HEK293 (cell line): ENCODE measurements at regions not wholly inside any gene's neighbourhood (a gene's known extent, or its start where the extent isn't known, plus 50 kb on each side); places are given as distances from the start of the nearest gene placed in this dataset.

Source experiments
- CTCF ChIA-PET: fragments of 350-600 bp; formaldehyde crosslinking; extraction: SDS; loops from one replicate; lab custom pipeline; 2021; ENCODE audit warnings: antibody characterized with exemption; lab: Yijun Ruan, JAX
- POLR2A ChIA-PET: fragments of 300-600 bp; formaldehyde crosslinking; extraction: SDS; loops from one replicate; lab custom pipeline; 2020; ENCODE audit warnings: antibody characterized with exemption, inconsistent platforms; lab: Yijun Ruan, JAX
- H3K27ac ChIP-seq: fragments of 200-500 bp; sonication (Bioruptor generic); 2 replicates; pipeline ENCODE4 v1.5.1; 2014; ENCODE audit warnings: low read depth, low read length, control low read depth, inconsistent platforms; ENCODE audit errors: extremely low read depth
- H3K36me3 ChIP-seq, 2 experiments: fragments of 200-500 bp in 1 of 2; sonication (Bioruptor generic) in 1 of 2; 1 replicate in 1 of 2; 2 replicates in 1 of 2; pipeline ENCODE4 v1.5.1; 2014 to 2017; ENCODE audit warnings: inconsistent platforms in 2 of 2, low read length in 2 of 2; ENCODE audit not compliant: control insufficient read depth in 2 of 2, insufficient read depth in 1 of 2
- H3K4me1 ChIP-seq: fragments of 200-500 bp; sonication (Bioruptor generic); 2 replicates; pipeline ENCODE4 v1.5.1; 2014; ENCODE audit warnings: mild to moderate bottlenecking, low read length, inconsistent platforms; ENCODE audit not compliant: control insufficient read depth, insufficient read depth
- H3K4me3 ChIP-seq: 2 replicates; pipeline ENCODE4 v1.5.1; 2011; ENCODE audit warnings: low read depth, mild to moderate bottlenecking, control low read depth, low read length, moderate library complexity
- H3K9me3 ChIP-seq: fragments of 200-500 bp; sonication (Bioruptor generic); 2 replicates; pipeline ENCODE4 v1.5.1; 2014; ENCODE audit warnings: low read depth, low read length, inconsistent platforms; ENCODE audit not compliant: control insufficient read depth, insufficient read depth
- ELK4 ChIP-seq: IDR thresholded peaks from 2 replicates; pipeline ENCODE4 v1.6.1; 2011; ENCODE audit warnings: mild to moderate bottlenecking, low read depth, low read length, borderline replicate concordance
- FEZF1 ChIP-seq: fragments of 450-650 bp; formaldehyde crosslinking; IDR thresholded peaks from 2 replicates; pipeline ENCODE4 v1.5.1; 2016; ENCODE audit warnings: missing biosample characterization, missing genetic modification characterization
- REPIN1 ChIP-seq: fragments of 450-650 bp; formaldehyde crosslinking; IDR thresholded peaks from 2 replicates; pipeline ENCODE4 v1.5.1; 2017; ENCODE audit warnings: missing biosample characterization, missing genetic modification characterization, low read depth
- SETDB1 ChIP-seq: IDR thresholded peaks from one replicate; pipeline ENCODE4 v1.6.1; 2017; ENCODE audit warnings: mild to moderate bottlenecking, low read length, moderate library complexity, mixed read lengths; ENCODE audit not compliant: insufficient read length
- TRIM28 ChIP-seq: IDR thresholded peaks from 2 replicates; pipeline ENCODE4 v1.6.1; 2011; ENCODE audit warnings: low read length, control low read depth, borderline replicate concordance
- ZFP37 ChIP-seq: fragments of 450-650 bp; formaldehyde crosslinking; IDR thresholded peaks from 2 replicates; pipeline ENCODE4 v1.5.1; 2016; ENCODE audit warnings: missing biosample characterization, missing genetic modification characterization
- ZNF23 ChIP-seq: fragments of 450-650 bp; formaldehyde crosslinking; IDR thresholded peaks from 2 replicates; pipeline ENCODE4 v1.5.1; 2016; ENCODE audit warnings: missing biosample characterization, missing genetic modification characterization, borderline replicate concordance
- ZNF292 ChIP-seq: fragments of 450-650 bp; formaldehyde crosslinking; IDR thresholded peaks from 2 replicates; pipeline ENCODE4 v1.5.1; 2016; ENCODE audit warnings: low read depth, missing biosample characterization, missing genetic modification characterization, borderline replicate concordance
- ZNF560 ChIP-seq: fragments of 450-650 bp; formaldehyde crosslinking; IDR thresholded peaks from 2 replicates; pipeline ENCODE4 v1.5.1; 2017; ENCODE audit warnings: missing biosample characterization, missing genetic modification characterization, borderline replicate concordance
- ZNF596 ChIP-seq: fragments of 450-650 bp; IDR thresholded peaks from 2 replicates; pipeline ENCODE4 v1.5.0; 2018; ENCODE audit warnings: missing biosample characterization, mild to moderate bottlenecking, missing genetic modification characterization, moderate library complexity
- ZNF610 ChIP-seq: fragments of 450-650 bp; formaldehyde crosslinking; IDR thresholded peaks from 2 replicates; pipeline ENCODE4 v1.5.1; 2016; ENCODE audit warnings: missing biosample characterization, missing genetic modification characterization, borderline replicate concordance
- ZNF624 ChIP-seq: fragments of 450-650 bp; formaldehyde crosslinking; IDR thresholded peaks from 2 replicates; pipeline ENCODE4 v1.5.1; 2017; ENCODE audit warnings: missing biosample characterization, missing genetic modification characterization
- ZNF768 ChIP-seq: fragments of 450-650 bp; formaldehyde crosslinking; IDR thresholded peaks from 2 replicates; pipeline ENCODE4 v1.5.1; 2018; ENCODE audit warnings: missing biosample characterization, mild to moderate bottlenecking, missing genetic modification characterization
- ZXDB ChIP-seq: fragments of 450-650 bp; formaldehyde crosslinking; IDR thresholded peaks from 2 replicates; pipeline ENCODE4 v1.5.1; 2016; ENCODE audit warnings: missing biosample characterization, missing genetic modification characterization
- TF ChIP-seq, protein P1 (sequence below): fragments of 450-650 bp; formaldehyde crosslinking; IDR thresholded peaks from 2 replicates; pipeline ENCODE4 v1.5.1; 2016; ENCODE audit warnings: missing biosample characterization, missing genetic modification characterization, borderline replicate concordance
- TF ChIP-seq, protein P2 (sequence below): fragments of 450-650 bp; formaldehyde crosslinking; IDR thresholded peaks from 2 replicates; pipeline ENCODE4 v1.5.1; 2016; ENCODE audit warnings: missing biosample characterization, missing genetic modification characterization, borderline replicate concordance

GRCh38 chr18:38539371-38539770, 973.8 kb upstream of the CELF4 start:
- CTCF ChIA-PET = no interaction called here
- Histone ChIP-seq H3K27ac (no peak overlapping the region), H3K36me3 (no peaks in the 10 kb centered on the region), H3K4me3 (no peak overlapping the region), H3K9me3 (no peaks in the 10 kb centered on the region)
- POLR2A ChIA-PET = no interaction called here
- TF ChIP-seq ZNF610 (tag by site-specific recombination) (no peak), ZXDB (tag by site-specific recombination) (no peak), ZNF23 (tag by site-specific recombination) (no peak), ELK4 (no peak), ZNF768 (tag by site-specific recombination) (no peak), FEZF1 (tag by site-specific recombination) (no peak), ZNF624 (tag by site-specific recombination) (no peak), REPIN1 (tag by site-specific recombination) (no peak)
- TF ChIP-seq, protein P1, sequence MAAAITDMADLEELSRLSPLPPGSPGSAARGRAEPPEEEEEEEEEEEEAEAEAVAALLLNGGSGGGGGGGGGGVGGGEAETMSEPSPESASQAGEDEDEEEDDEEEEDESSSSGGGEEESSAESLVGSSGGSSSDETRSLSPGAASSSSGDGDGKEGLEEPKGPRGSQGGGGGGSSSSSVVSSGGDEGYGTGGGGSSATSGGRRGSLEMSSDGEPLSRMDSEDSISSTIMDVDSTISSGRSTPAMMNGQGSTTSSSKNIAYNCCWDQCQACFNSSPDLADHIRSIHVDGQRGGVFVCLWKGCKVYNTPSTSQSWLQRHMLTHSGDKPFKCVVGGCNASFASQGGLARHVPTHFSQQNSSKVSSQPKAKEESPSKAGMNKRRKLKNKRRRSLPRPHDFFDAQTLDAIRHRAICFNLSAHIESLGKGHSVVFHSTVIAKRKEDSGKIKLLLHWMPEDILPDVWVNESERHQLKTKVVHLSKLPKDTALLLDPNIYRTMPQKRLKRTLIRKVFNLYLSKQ (tag by site-specific recombination) = no peak
- TF ChIP-seq, all 188 proteins: peak for 0
- H3K4me1 ChIP-seq = no peaks in the 10 kb centered on the region

DNA sequence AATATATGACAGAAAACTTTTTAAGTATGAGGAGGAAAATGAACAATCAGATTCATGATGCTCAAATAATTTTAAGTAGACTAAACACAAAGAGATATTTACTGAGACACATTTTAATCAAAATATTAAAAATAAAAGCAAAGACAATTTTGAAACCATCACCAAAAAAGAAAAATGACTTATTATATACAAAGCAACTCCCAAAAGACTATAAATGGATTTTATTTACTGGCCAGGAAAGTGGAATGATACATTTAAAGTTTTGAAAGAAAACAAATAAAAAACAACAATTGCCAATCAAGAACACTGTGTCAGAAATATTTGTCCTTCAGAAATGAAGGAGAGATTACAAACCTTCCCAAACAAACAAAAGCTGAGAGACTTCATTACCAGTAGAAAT, 968.5 kb upstream of the CELF4 start:
- no peaks in the 10 kb centered on the region for H3K36me3 ChIP-seq
- no peaks in the 10 kb centered on the region for H3K4me1 ChIP-seq
- TF ChIP-seq, protein P2, sequence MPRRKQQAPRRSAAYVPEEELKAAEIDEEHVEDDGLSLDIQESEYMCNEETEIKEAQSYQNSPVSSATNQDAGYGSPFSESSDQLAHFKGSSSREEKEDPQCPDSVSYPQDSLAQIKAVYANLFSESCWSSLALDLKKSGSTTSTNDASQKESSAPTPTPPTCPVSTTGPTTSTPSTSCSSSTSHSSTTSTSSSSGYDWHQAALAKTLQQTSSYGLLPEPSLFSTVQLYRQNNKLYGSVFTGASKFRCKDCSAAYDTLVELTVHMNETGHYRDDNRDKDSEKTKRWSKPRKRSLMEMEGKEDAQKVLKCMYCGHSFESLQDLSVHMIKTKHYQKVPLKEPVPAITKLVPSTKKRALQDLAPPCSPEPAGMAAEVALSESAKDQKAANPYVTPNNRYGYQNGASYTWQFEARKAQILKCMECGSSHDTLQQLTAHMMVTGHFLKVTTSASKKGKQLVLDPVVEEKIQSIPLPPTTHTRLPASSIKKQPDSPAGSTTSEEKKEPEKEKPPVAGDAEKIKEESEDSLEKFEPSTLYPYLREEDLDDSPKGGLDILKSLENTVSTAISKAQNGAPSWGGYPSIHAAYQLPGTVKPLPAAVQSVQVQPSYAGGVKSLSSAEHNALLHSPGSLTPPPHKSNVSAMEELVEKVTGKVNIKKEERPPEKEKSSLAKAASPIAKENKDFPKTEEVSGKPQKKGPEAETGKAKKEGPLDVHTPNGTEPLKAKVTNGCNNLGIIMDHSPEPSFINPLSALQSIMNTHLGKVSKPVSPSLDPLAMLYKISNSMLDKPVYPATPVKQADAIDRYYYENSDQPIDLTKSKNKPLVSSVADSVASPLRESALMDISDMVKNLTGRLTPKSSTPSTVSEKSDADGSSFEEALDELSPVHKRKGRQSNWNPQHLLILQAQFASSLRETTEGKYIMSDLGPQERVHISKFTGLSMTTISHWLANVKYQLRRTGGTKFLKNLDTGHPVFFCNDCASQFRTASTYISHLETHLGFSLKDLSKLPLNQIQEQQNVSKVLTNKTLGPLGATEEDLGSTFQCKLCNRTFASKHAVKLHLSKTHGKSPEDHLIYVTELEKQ (tag by site-specific recombination) = no peak
- 0 out of 2 replicates have a peak, but pooled peaks have one; percentile 32 for TF ChIP-seq TRIM28
- peak; percentile 90 for TF ChIP-seq SETDB1
- H3K27ac ChIP-seq = no peak overlapping the region
- ChIA-PET POLR2A (no interaction called here), CTCF (no interaction called here)
- no peaks in the 10 kb centered on the region for H3K9me3 ChIP-seq
- no peak overlapping the region for H3K4me3 ChIP-seq

DNA sequence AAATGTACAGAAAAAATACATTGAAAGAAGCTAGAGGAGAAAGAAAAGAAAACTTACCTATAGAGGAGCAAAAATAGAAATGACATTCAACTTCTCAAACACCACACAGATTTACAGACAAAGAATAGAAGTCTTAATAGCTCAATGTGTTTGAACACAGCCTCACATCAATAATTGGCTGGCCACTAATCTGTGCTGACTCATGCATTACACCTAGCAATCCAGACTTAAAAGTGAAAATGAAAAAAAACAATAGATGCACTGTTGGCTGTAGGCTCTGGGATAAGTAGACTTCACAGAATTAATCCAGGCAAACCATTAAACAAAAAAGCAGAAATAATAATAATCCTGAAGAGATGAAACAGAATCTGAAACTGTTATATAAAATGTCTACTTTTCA, 961.3 kb upstream of the CELF4 start:
- POLR2A ChIA-PET = no interaction called here
- no peaks in the 10 kb centered on the region for H3K36me3 ChIP-seq
- H3K4me3 ChIP-seq = no peak overlapping the region
- H3K4me1 ChIP-seq = no peaks in the 10 kb centered on the region
- H3K27ac ChIP-seq = no peak overlapping the region
- no peaks in the 10 kb centered on the region for H3K9me3 ChIP-seq
- TF ChIP-seq ZNF292 (tag by site-specific recombination) (no peak), ZNF596 (tag by site-specific recombination) (no peak), ZFP37 (no peak), ZNF560 (no peak)
- TF ChIP-seq, protein P1 (tag by site-specific recombination) = no peak
- TF ChIP-seq, all 188 proteins: peak for 0
- CTCF ChIA-PET = no interaction called here
